ENCODE measurements at regions not wholly inside any gene's neighbourhood (a gene's known extent, or its start where the extent isn't known, plus 50 kb on each side); places are given as distances from the start of the nearest gene placed in this dataset.

GRCh38 chrX:117711782-117712181, 404.8 kb downstream of the KLHL13 start:
- 0% methylated on average over 1 of the region's 1 CpG for WGBS (ENCODE audit: low lambda C conversion rate)
- in situ Hi-C loops (cut with HindIII; ENCODE audit: extremely low pct_ligation_motif_present, low pct_unique_long_range_greater_than_20kb), result no loop called here
- CTCF ChIA-PET (ENCODE audit: low intra/inter-chr PET ratio, low total read pairs), result no interaction called here
- no peak overlapping the region for H3K27ac ChIP-seq (ENCODE audit: extremely low read length, insufficient read depth, low read length)
- H3K9me3 ChIP-seq (ENCODE audit: low read length), result no peaks in the 10 kb centered on the region
- intact Hi-C loops (cut with micrococcal nuclease; ENCODE audit: unreplicated experiment), result no loop called here
- H3K4me2 ChIP-seq (ENCODE audit: low read depth, low read length), result no peak overlapping the region
- BruUV-seq (replicated peaks), result no TSS peak
- no peak for FAIRE-seq
- H3K4me1 ChIP-seq (ENCODE audit: insufficient read depth, low read length), result no peaks in the 10 kb centered on the region
- H3K4me3 ChIP-seq (replicated peaks in 1 of 3; ENCODE audit: insufficient read depth in 1 of 3, low read depth in 2 of 3, low read length in 3 of 3), result no peak overlapping the region
- H4K20me1 ChIP-seq (ENCODE audit: insufficient read depth, low read length), result no peaks in the 10 kb centered on the region
- no peak overlapping the region for H2AFZ ChIP-seq (ENCODE audit: low read length)
- DNase-seq (ENCODE audit: low spot score), result no peak
- H3K79me2 ChIP-seq (ENCODE audit: insufficient read depth, low read length), result no peaks in the 10 kb centered on the region
- H3K36me3 ChIP-seq (replicated peaks in 1 of 2; ENCODE audit: control insufficient read depth in 1 of 2, insufficient read depth in 2 of 2, low read length in 2 of 2), result no peaks in the 10 kb centered on the region
- no peak for ATAC-seq
- POLR2A ChIA-PET, result no interaction called here
- H3K9ac ChIP-seq (ENCODE audit: insufficient read depth, low read depth, low read length), result no peak overlapping the region
- H3K27me3 ChIP-seq (ENCODE audit: control insufficient read depth in 1 of 2, insufficient read depth in 2 of 2, low read length in 2 of 2), result no peaks in the 10 kb centered on the region
- TF ChIP-seq PHF8 (CRISPR knock-in tag; IDR thresholded peaks at IDR 0.05) (no peak), ZNF333 (CRISPR knock-in tag; IDR thresholded peaks at IDR 0.05; ENCODE audit: borderline replicate concordance) (no peak)

DNA sequence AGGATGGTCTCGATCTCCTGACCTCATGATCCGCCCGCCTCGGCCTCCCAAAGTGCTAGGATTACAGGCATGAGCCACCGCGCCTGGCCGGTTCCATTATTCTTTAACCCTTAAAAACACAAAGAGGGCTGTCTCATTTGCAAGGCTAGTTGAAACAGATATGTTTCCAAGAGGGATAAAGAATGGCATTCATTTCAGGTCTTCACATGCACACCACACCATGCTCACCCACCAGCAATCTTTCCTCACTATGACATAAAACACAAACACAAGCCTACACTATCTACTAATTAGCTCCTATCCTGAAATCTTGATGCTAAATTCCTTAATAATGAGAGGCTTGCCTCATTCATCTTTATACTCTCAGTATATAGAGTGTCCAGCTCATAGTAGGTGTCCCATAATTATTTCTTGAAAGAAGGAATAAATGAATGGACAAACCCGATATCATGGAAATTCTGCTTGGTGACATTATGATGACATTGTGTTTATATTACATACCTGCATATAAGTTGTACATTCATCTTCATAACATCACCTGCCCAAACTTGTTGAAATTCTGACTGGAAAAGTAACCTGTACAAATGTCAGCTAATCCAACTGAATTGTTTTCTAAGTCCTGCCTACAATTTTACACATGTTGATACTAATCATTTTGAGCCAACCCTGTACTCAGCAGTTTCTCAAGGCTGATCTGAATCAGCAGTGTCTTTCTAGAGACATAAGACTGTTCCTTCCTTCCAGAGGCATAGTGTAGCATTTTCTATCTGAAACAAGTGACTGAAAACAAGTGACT, 408.5 kb downstream of the KLHL13 start:
- no peak for ATAC-seq
- CTCF ChIA-PET (ENCODE audit: low intra/inter-chr PET ratio, low total read pairs), result no interaction called here
- FAIRE-seq, result no peak
- TF ChIP-seq ZSCAN31 (CRISPR knock-in tag; IDR thresholded peaks at IDR 0.05; ENCODE audit: low read depth) (no peak), ZKSCAN8 (CRISPR knock-in tag; IDR thresholded peaks at IDR 0.05; ENCODE audit: borderline replicate concordance) (no peak), ZNF234 (CRISPR knock-in tag; conservative IDR thresholded peaks at IDR 0.05) (no peak), ZNF720 (CRISPR knock-in tag; IDR thresholded peaks at IDR 0.05) (no peak), ZBTB42 (CRISPR knock-in tag; IDR thresholded peaks at IDR 0.05) (no peak), SALL2 (CRISPR knock-in tag; IDR thresholded peaks at IDR 0.05) (no peak), ZFP36L2 (CRISPR knock-in tag; IDR thresholded peaks at IDR 0.05) (no peak)
- TF ChIP-seq, protein P1, sequence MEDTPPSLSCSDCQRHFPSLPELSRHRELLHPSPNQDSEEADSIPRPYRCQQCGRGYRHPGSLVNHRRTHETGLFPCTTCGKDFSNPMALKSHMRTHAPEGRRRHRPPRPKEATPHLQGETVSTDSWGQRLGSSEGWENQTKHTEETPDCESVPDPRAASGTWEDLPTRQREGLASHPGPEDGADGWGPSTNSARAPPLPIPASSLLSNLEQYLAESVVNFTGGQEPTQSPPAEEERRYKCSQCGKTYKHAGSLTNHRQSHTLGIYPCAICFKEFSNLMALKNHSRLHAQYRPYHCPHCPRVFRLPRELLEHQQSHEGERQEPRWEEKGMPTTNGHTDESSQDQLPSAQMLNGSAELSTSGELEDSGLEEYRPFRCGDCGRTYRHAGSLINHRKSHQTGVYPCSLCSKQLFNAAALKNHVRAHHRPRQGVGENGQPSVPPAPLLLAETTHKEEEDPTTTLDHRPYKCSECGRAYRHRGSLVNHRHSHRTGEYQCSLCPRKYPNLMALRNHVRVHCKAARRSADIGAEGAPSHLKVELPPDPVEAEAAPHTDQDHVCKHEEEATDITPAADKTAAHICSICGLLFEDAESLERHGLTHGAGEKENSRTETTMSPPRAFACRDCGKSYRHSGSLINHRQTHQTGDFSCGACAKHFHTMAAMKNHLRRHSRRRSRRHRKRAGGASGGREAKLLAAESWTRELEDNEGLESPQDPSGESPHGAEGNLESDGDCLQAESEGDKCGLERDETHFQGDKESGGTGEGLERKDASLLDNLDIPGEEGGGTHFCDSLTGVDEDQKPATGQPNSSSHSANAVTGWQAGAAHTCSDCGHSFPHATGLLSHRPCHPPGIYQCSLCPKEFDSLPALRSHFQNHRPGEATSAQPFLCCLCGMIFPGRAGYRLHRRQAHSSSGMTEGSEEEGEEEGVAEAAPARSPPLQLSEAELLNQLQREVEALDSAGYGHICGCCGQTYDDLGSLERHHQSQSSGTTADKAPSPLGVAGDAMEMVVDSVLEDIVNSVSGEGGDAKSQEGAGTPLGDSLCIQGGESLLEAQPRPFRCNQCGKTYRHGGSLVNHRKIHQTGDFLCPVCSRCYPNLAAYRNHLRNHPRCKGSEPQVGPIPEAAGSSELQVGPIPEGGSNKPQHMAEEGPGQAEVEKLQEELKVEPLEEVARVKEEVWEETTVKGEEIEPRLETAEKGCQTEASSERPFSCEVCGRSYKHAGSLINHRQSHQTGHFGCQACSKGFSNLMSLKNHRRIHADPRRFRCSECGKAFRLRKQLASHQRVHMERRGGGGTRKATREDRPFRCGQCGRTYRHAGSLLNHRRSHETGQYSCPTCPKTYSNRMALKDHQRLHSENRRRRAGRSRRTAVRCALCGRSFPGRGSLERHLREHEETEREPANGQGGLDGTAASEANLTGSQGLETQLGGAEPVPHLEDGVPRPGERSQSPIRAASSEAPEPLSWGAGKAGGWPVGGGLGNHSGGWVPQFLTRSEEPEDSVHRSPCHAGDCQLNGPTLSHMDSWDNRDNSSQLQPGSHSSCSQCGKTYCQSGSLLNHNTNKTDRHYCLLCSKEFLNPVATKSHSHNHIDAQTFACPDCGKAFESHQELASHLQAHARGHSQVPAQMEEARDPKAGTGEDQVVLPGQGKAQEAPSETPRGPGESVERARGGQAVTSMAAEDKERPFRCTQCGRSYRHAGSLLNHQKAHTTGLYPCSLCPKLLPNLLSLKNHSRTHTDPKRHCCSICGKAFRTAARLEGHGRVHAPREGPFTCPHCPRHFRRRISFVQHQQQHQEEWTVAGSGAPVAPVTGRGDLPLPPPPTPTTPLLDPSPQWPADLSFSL (CRISPR knock-in tag; IDR thresholded peaks at IDR 0.05), result no peak
- TF ChIP-seq, protein P2, sequence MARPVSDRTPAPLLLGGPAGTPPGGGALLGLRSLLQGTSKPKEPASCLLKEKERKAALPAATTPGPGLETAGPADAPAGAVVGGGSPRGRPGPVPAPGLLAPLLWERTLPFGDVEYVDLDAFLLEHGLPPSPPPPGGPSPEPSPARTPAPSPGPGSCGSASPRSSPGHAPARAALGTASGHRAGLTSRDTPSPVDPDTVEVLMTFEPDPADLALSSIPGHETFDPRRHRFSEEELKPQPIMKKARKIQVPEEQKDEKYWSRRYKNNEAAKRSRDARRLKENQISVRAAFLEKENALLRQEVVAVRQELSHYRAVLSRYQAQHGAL (CRISPR knock-in tag; IDR thresholded peaks at IDR 0.05; ENCODE audit: not compliant biosample characterization), result no peak

More for the DNA sequence above, 408.5 kb downstream of the KLHL13 start:
- no peaks in the 10 kb centered on the region for H4K20me1 ChIP-seq (ENCODE audit: insufficient read depth, low read length)
- no peak overlapping the region for H2AFZ ChIP-seq (ENCODE audit: low read length)
- no peak overlapping the region for H3K27ac ChIP-seq (ENCODE audit: extremely low read length, insufficient read depth, low read length)
- DNase-seq (ENCODE audit: low spot score), result no peak
- no peaks in the 10 kb centered on the region for H3K4me1 ChIP-seq (ENCODE audit: insufficient read depth, low read length)
- BruUV-seq (replicated peaks), result no TSS peak
- H3K27me3 ChIP-seq (ENCODE audit: control insufficient read depth in 1 of 2, insufficient read depth in 2 of 2, low read length in 2 of 2), result no peaks in the 10 kb centered on the region
- H3K4me3 ChIP-seq (replicated peaks in 1 of 3; ENCODE audit: insufficient read depth in 1 of 3, low read depth in 2 of 3, low read length in 3 of 3), result no peak overlapping the region
- in situ Hi-C loops (cut with HindIII; ENCODE audit: extremely low pct_ligation_motif_present, low pct_unique_long_range_greater_than_20kb), result no loop called here
- no peaks in the 10 kb centered on the region for H3K9me3 ChIP-seq (ENCODE audit: low read length)
- no peaks in the 10 kb centered on the region for H3K36me3 ChIP-seq (replicated peaks in 1 of 2; ENCODE audit: control insufficient read depth in 1 of 2, insufficient read depth in 2 of 2, low read length in 2 of 2)
- intact Hi-C loops (cut with micrococcal nuclease; ENCODE audit: unreplicated experiment), result no loop called here
- no peak overlapping the region for H3K4me2 ChIP-seq (ENCODE audit: low read depth, low read length)
- 0% methylated on average over 2 of the region's 8 CpGs for WGBS (ENCODE audit: low lambda C conversion rate)
- POLR2A ChIA-PET, result no interaction called here
- no peaks in the 10 kb centered on the region for H3K79me2 ChIP-seq (ENCODE audit: insufficient read depth, low read length)
- H3K9ac ChIP-seq (ENCODE audit: insufficient read depth, low read depth, low read length), result no peak overlapping the region

Measured in HepG2 (cell line).